ENCODE measurements at regions not wholly inside any gene's neighbourhood (a gene's known extent, or its start where the extent isn't known, plus 50 kb on each side); places are given as distances from the start of the nearest gene placed in this dataset.
"Not testable (repeated sequence)": the region's sequence is repeated elsewhere in the genome, so short reads cannot be mapped to it uniquely, and the experiment has no call there.

- no peak for TF ChIP-seq CTCF (IDR thresholded peaks at IDR 0.05; ENCODE audit: insufficient read depth, low read length, poor library complexity, severe bottlenecking)
- Histone ChIP-seq H3K4me3 (ENCODE audit: low read depth, low read length) (no peak overlapping the region), H3K36me3 (ENCODE audit: control insufficient read depth, insufficient read depth, low read length) (no peaks in the 10 kb centered on the region), H3K27me3 (ENCODE audit: control insufficient read depth, insufficient read depth, low read length) (no peaks in the 10 kb centered on the region)
- DNase-seq (ENCODE audit: low read depth): no peak
Observed at GRCh38 chr2:235220331-235220730, 268.5 kb downstream of the SH3BP4 start.

DNA sequence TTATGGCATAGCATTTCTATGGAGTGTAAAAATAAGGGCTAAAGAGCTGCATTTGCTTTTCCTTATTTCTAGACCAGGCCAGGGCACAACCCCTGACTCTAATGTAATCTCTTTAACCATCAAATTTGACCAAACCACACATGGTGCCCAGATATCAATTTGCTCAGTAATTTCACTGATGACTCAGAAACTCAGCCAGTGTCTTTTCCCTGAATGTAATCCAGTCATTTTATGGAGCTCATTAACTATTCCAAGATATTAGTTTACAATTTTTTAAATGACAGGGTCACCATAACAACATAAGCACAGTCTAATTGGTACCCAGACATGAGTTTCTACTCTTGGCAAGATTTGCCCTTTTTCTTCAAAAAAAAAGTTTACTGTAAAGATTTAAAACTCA is 270.8 kb upstream of the AGAP1 start:
- TF ChIP-seq CTCF (IDR thresholded peaks at IDR 0.05; ENCODE audit: insufficient read depth, low read length, poor library complexity, severe bottlenecking): no peak
- no peak for DNase-seq (ENCODE audit: low read depth)
- Histone ChIP-seq H3K4me3 (ENCODE audit: low read depth, low read length) (no peak overlapping the region), H3K36me3 (ENCODE audit: control insufficient read depth, insufficient read depth, low read length) (no peaks in the 10 kb centered on the region), H3K27me3 (ENCODE audit: control insufficient read depth, insufficient read depth, low read length) (no peaks in the 10 kb centered on the region)

GRCh38 chr2:235224410-235224809 is 269.4 kb upstream of the AGAP1 start:
- Histone ChIP-seq H3K4me3 (ENCODE audit: low read depth, low read length) (no peak overlapping the region), H3K27me3 (ENCODE audit: control insufficient read depth, insufficient read depth, low read length) (no peaks in the 10 kb centered on the region), H3K36me3 (ENCODE audit: control insufficient read depth, insufficient read depth, low read length) (no peaks in the 10 kb centered on the region)
- DNase-seq (ENCODE audit: low read depth): no peak
- no peak for TF ChIP-seq CTCF (IDR thresholded peaks at IDR 0.05; ENCODE audit: insufficient read depth, low read length, poor library complexity, severe bottlenecking)

DNA sequence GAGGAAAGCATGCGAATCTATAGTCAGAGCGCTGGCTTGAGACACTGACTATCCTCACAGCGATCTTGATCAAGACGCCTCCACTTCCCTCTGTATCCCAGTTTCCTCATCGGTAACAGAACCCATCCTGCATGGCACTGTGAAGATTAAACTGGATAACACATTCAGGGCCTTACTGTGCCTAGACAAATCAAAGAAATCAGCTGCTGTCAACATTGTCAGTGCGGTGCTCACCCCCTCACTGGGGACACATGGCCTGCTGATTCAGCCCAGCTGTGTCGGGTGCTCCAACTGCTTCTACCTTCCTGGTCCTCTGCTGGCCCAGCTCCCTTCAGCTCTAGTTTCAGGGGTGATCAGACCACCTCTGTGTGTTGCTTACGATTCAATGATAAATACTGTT is 268.6 kb upstream of the AGAP1 start:
- H3K27me3 ChIP-seq (ENCODE audit: control insufficient read depth, insufficient read depth, low read length): no peaks in the 10 kb centered on the region
- H3K4me3 ChIP-seq (ENCODE audit: low read depth, low read length): no peak overlapping the region
- DNase-seq (ENCODE audit: low read depth): no peak
- no peaks in the 10 kb centered on the region for H3K36me3 ChIP-seq (ENCODE audit: control insufficient read depth, insufficient read depth, low read length)
- no peak for TF ChIP-seq CTCF (IDR thresholded peaks at IDR 0.05; ENCODE audit: insufficient read depth, low read length, poor library complexity, severe bottlenecking)

DNA sequence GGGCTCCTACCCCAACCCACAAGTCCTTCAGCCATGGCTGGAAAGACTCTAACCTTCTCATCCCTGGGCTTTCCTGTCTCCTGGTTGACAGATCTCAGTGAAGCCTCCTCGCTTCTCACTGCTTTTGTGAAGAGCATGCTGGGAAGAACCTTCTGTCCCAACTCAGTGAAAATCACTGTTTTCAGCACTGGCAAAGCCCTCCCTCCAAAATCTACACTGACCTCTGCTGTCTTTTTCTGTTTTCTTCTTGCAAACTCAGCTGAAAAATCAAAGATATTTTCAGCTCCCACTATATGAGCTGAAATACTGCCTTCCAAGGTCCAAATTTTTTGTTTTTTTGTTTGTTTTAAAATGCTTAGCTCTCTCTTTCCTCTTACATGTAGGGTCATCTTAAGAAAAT is 266.3 kb upstream of the AGAP1 start:
- Histone ChIP-seq H3K36me3 (ENCODE audit: control insufficient read depth, insufficient read depth, low read length) (no peaks in the 10 kb centered on the region), H3K27me3 (ENCODE audit: control insufficient read depth, insufficient read depth, low read length) (peaks cover 2% of the 10 kb centered on the region), H3K4me3 (ENCODE audit: low read depth, low read length) (no peak overlapping the region)
- no peak for DNase-seq (ENCODE audit: low read depth)
- no peak for TF ChIP-seq CTCF (IDR thresholded peaks at IDR 0.05; ENCODE audit: insufficient read depth, low read length, poor library complexity, severe bottlenecking)

GRCh38 chr2:235228422-235228821 is 265.4 kb upstream of the AGAP1 start:
- not testable (repeated sequence) for H3K27me3 ChIP-seq (ENCODE audit: control insufficient read depth, insufficient read depth, low read length); DNase-seq (ENCODE audit: low read depth); H3K4me3 ChIP-seq (ENCODE audit: low read depth, low read length); H3K36me3 ChIP-seq (ENCODE audit: control insufficient read depth, insufficient read depth, low read length)

All from kidney epithelial cell (primary cell).